Colonic mucosa (tissue), 4 donors: ENCODE measurements at regions not wholly inside any gene's neighbourhood (a gene's known extent, or its start where the extent isn't known, plus 50 kb on each side); places are given as distances from the start of the nearest gene placed in this dataset.
"Not testable (repeated sequence)": the region's sequence is repeated elsewhere in the genome, so short reads cannot be mapped to it uniquely, and the experiment has no call there.

ENCODE experiments used
- DNase-seq: peaks from one replicate; pipeline ENCODE4 v3.0.0-alpha.2; 2020
- H3K27ac ChIP-seq: fragments of 200-600 bp; one replicate; pipeline ENCODE4 v1.8.0; 2021
- H3K27me3 ChIP-seq: fragments of 200-600 bp; one replicate; pipeline ENCODE4 v1.8.0; 2021
- H3K36me3 ChIP-seq: fragments of 200-600 bp; one replicate; pipeline ENCODE4 v1.8.0; 2021
- H3K4me1 ChIP-seq: fragments of 200-600 bp; one replicate; pipeline ENCODE4 v1.8.0; 2021; ENCODE audit warnings: mild to moderate bottlenecking
- H3K4me3 ChIP-seq: fragments of 200-600 bp; one replicate; pipeline ENCODE4 v1.8.0; 2021
- H3K9ac ChIP-seq, 2 donors: one replicate each; pipeline ENCODE4 v1.7.0; 2013; ENCODE audit warnings: control low read depth in 2 of 2, low read depth in 2 of 2, low read length in 2 of 2
- H3K9me3 ChIP-seq: fragments of 200-600 bp; one replicate; pipeline ENCODE4 v1.8.0; 2021
- intact Hi-C: fragments of 100-400 bp; cut with DNase I; formaldehyde crosslinking; loops from one replicate; pipeline ENCODE4 v1.14.1; 2022
- TF ChIP-seq, protein P1 (sequence below): fragments of 200-600 bp; IDR thresholded peaks from one replicate; pipeline ENCODE4 v1.8.0; 2022; ENCODE audit warnings: antibody characterized with exemption, mild to moderate bottlenecking
- donor health status: healthy.
- donor health status: DM: no; HTN: no; CAD: no.
- donor health status: DM: no; HTN: no; CAD: no.

DNA sequence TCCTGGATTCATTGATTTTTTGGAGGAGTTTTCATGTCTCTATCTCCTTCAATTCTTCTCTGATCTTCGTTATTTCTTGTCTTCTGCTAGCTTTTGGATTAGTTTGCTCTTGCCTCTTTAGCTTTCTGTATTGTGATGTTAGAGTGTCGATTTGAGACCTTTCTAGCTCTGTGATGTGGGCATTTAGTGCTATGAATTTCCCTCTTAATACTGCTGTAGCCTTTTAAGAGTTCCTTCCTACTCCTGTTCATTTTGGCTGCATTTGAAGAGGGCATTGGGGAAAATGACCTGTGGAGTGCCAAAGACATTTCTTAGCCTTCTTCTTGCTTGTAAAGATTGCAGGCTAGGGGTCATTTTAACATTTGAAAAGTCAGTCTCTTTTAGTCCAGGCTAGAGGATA lies 463.8 kb upstream of the GCFC2 start:
- Histone ChIP-seq H3K4me1 (no peaks in the 10 kb centered on the region), H3K4me3 (no peak overlapping the region), H3K36me3 (no peaks in the 10 kb centered on the region), H3K27ac (no peak overlapping the region), H3K9me3 (no peaks in the 10 kb centered on the region), H3K9ac (no peak overlapping the region), H3K27me3 (no peaks in the 10 kb centered on the region)
- no peak for DNase-seq
- TF ChIP-seq, protein P1, sequence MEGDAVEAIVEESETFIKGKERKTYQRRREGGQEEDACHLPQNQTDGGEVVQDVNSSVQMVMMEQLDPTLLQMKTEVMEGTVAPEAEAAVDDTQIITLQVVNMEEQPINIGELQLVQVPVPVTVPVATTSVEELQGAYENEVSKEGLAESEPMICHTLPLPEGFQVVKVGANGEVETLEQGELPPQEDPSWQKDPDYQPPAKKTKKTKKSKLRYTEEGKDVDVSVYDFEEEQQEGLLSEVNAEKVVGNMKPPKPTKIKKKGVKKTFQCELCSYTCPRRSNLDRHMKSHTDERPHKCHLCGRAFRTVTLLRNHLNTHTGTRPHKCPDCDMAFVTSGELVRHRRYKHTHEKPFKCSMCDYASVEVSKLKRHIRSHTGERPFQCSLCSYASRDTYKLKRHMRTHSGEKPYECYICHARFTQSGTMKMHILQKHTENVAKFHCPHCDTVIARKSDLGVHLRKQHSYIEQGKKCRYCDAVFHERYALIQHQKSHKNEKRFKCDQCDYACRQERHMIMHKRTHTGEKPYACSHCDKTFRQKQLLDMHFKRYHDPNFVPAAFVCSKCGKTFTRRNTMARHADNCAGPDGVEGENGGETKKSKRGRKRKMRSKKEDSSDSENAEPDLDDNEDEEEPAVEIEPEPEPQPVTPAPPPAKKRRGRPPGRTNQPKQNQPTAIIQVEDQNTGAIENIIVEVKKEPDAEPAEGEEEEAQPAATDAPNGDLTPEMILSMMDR, result no peak
- intact Hi-C loops, result no loop called here

DNA sequence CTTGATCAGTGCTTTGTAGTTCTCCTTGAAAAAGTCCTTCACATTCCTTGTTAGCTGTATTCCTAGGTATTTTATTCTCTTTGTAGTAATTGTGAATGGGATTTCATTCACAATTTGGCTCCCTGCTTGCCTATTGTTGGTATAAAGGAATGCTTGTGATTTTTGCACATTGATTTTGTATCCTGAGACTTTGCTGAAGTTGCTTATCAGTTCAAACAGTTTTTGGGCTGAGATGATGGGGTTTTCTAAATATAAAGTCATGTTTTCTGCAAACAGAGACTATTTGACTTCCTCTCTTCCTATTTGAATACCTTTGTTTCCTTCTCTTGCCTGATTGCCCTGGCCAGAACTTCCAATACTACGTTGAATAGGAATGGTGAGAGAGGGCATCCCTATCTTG lies 462.5 kb upstream of the GCFC2 start:
- DNase-seq, H3K4me1 ChIP-seq, H3K9ac ChIP-seq, H3K27ac ChIP-seq, H3K36me3 ChIP-seq, H3K4me3 ChIP-seq, H3K9me3 ChIP-seq, intact Hi-C loops, H3K27me3 ChIP-seq: not testable (repeated sequence)

DNA sequence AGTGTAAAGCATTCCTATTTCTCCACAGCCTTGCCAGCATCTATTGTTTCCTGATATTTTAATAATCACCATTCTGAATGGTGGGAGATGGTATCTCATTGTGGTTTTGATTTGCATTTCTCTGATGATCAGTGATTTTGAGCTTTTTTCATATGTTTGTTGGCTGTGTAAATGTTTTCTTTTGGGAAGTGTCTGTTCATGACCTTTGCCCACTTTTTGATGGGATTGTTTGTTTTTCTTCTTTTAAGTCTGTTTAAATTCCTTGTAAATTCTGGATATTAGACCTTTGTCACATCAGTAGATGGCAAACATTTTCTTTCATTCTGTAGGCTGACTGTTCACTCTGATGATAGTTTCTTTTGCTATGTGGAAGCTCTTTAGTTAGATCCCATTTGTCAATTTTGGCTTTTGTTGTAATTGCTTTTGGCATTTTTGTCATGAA lies 461.5 kb upstream of the GCFC2 start:
- H3K27ac ChIP-seq, H3K27me3 ChIP-seq, H3K9ac ChIP-seq, H3K36me3 ChIP-seq, H3K4me3 ChIP-seq, DNase-seq, intact Hi-C loops, H3K9me3 ChIP-seq, H3K4me1 ChIP-seq: not testable (repeated sequence)

DNA sequence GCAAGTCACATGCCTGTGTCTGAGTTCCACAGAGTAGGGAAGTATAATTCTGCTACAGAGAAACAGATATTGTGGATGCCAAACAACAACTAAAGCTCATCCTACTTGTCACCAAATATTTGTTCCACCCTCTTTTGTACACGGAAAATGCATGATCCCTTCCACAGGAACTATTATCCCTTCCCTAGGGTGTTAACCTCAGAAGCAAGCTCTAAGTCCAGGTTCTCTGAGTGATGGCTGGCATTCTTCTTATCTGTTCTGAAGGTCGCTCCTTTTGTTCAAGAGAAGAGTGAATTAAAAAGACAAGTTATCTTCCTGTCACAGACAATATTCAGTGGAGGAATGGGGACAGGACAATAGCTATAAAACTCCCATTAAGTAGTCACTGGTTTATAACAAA lies 460.1 kb upstream of the GCFC2 start:
- TF ChIP-seq, protein P1, result no peak
- H3K9me3 ChIP-seq, result no peaks in the 10 kb centered on the region
- H3K4me3 ChIP-seq, result no peak overlapping the region
- H3K36me3 ChIP-seq, result no peaks in the 10 kb centered on the region
- H3K4me1 ChIP-seq, result no peaks in the 10 kb centered on the region
- no peaks in the 10 kb centered on the region for H3K27me3 ChIP-seq
- no peak overlapping the region for H3K27ac ChIP-seq
- DNase-seq, result no peak
- H3K9ac ChIP-seq, result no peak overlapping the region
- intact Hi-C loops, result no loop called here

DNA sequence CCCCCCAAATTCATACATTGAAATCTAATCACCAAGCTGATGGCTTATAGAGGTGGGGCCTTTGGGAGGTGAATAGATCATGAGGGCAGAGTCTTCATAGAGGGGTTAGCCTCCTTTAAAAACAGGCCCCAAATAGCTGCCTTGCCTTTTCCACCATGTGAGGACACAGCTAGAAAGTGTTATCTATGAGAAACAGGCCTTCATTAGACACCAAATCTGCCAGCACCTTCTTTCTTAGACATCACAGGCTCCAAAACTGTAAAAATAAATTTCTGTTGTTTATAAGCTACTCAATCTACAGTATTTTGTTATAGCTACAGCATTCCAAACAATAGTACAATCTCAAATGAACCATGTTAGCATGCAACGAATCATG lies 459.3 kb upstream of the GCFC2 start:
- DNase-seq, result no peak
- no peak overlapping the region for H3K27ac ChIP-seq
- H3K9ac ChIP-seq, result no peak overlapping the region
- TF ChIP-seq, protein P1, result no peak
- intact Hi-C loops, result no loop called here
- no peaks in the 10 kb centered on the region for H3K27me3 ChIP-seq
- H3K9me3 ChIP-seq, result no peaks in the 10 kb centered on the region
- H3K36me3 ChIP-seq, result no peaks in the 10 kb centered on the region
- H3K4me1 ChIP-seq, result no peaks in the 10 kb centered on the region
- no peak overlapping the region for H3K4me3 ChIP-seq

DNA sequence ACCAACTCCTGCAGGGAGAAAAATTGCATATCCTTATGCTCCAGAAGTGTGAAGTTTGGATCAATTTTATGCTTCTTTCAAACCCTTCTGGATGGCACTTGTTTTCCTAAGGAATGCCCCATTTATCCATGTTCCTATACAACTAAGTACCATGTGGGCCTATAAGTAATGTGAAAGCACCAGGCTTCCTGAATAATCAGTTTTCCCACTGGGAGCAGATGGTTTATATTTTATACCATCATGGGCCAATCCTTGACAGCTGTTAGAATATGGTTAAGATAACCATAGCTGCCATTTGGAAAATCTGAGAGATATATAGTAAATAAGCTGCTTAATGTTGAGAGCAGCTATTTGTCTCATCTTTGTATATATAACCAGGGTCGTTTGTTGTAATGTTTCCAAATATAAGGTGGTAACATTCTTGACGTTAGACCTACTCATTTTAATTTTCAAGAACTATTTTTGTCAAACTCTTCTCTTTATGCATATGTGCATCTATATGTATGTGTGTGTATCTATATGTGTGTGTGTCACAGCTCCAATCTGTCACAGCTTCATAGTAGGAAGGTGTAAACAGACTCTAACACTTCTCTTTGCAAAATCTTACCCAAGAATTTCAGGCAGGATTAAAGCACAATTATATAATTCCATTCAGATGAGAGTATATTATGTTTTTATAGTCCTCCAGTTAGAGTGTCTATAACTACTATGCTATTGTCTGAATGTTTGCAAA lies 458.7 kb upstream of the GCFC2 start:
- Histone ChIP-seq H3K27me3 (no peaks in the 10 kb centered on the region), H3K9me3 (no peaks in the 10 kb centered on the region)

More for the DNA sequence above, 458.7 kb upstream of the GCFC2 start:
- no peak overlapping the region for H3K27ac ChIP-seq
- H3K4me3 ChIP-seq, result no peak overlapping the region
- TF ChIP-seq, protein P1, result no peak
- DNase-seq, result no peak
- no peaks in the 10 kb centered on the region for H3K4me1 ChIP-seq
- intact Hi-C loops, result no loop called here
- no peaks in the 10 kb centered on the region for H3K36me3 ChIP-seq
- H3K9ac ChIP-seq, result no peak overlapping the region
